OCI-LY3 (cell line): ENCODE measurements at regions not wholly inside any gene's neighbourhood (a gene's known extent, or its start where the extent isn't known, plus 50 kb on each side); places are given as distances from the start of the nearest gene placed in this dataset.

ENCODE experiments used
- EZH2phosphoT487 ChIP-seq: fragments of 200-600 bp; shearing (Covaris generic); IDR thresholded peaks from 2 replicates; pipeline ENCODE4 v1.6.1; 2018; ENCODE audit warnings: antibody characterized with exemption, mixed run types, low read depth
- TF ChIP-seq, protein P1 (sequence below): fragments of 200-600, 300-600 bp; sonication (generic); IDR thresholded peaks from 2 replicates; pipeline ENCODE4 v1.5.1; 2014; ENCODE audit warnings: antibody characterized with exemption, low read length, low read depth

DNA sequence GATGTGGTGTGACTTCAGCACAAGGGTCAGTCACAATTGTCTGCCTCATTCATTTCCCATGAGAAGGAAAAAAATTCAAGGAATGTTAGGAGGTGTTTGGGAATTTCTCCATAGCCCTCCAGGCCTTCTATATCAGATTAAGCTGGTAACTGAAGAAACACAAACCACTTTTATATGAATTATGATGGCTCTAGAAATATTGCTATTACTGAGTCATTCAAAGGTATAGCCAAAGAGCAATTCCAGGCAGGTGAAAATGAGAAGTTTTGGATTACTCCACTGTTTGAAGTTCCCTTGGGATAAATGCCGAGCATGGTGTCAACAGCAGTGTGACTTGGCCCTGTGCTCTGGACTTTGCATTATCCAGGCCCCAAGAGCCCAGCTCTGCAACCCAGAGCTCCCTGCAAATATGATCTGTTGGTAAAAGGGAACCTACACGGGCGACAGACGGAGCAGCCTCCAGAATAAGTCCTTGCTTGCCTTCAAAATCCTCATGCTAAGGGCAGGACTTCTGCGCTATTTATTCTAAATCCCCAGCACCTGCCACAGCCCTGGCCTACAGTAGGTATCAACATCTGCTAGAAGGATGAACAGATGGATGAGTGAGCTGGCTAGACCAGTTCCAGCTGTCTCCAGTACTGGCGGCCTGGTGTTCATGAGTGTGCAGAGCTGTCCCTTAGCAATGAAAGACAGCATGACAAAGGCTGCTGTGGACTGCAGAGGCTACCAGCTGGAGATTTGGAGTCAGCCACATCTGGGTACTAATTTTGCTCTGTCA, 67.5 kb upstream of the ZBED5 start:
- TF ChIP-seq, protein P1, sequence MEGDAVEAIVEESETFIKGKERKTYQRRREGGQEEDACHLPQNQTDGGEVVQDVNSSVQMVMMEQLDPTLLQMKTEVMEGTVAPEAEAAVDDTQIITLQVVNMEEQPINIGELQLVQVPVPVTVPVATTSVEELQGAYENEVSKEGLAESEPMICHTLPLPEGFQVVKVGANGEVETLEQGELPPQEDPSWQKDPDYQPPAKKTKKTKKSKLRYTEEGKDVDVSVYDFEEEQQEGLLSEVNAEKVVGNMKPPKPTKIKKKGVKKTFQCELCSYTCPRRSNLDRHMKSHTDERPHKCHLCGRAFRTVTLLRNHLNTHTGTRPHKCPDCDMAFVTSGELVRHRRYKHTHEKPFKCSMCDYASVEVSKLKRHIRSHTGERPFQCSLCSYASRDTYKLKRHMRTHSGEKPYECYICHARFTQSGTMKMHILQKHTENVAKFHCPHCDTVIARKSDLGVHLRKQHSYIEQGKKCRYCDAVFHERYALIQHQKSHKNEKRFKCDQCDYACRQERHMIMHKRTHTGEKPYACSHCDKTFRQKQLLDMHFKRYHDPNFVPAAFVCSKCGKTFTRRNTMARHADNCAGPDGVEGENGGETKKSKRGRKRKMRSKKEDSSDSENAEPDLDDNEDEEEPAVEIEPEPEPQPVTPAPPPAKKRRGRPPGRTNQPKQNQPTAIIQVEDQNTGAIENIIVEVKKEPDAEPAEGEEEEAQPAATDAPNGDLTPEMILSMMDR, result no peak
- TF ChIP-seq EZH2phosphoT487, result no peak
